ENCODE measurements at regions not wholly inside any gene's neighbourhood (a gene's known extent, or its start where the extent isn't known, plus 50 kb on each side); places are given as distances from the start of the nearest gene placed in this dataset.

GRCh38 chr11:10637731-10638151 lies 55.8 kb downstream of the IRAG1 start:
- Histone ChIP-seq H3K36me3 (no peaks in the 10 kb centered on the region), H3K27ac (peak overlapping the region in 1 of 4 donors; percentile 66), H3K9me3 (no peaks in the 10 kb centered on the region), H3K27me3 (no peaks in the 10 kb centered on the region), H3K4me3 (no peak overlapping the region), H3K4me1 (peaks cover 0 to 28% (median 10%) of the 10 kb centered on the region in 4 donors)
- no peak for TF ChIP-seq POLR2A (IDR thresholded peaks at IDR 0.05)
- no peak for TF ChIP-seq CTCF (IDR thresholded peaks at IDR 0.05)
- DNase-seq: peak in 1 of 3 donors; percentile 37

- Histone ChIP-seq H3K4me3 (no peak overlapping the region), H3K36me3 (peaks cover 0 to 2% (median 0%) of the 10 kb centered on the region in 3 donors), H3K27ac (no peak overlapping the region), H3K4me1 (peaks cover 0 to 6% (median 0%) of the 10 kb centered on the region in 4 donors), H3K27me3 (no peaks in the 10 kb centered on the region), H3K9me3 (no peaks in the 10 kb centered on the region)
- TF ChIP-seq POLR2A (IDR thresholded peaks at IDR 0.05) (no peak), CTCF (IDR thresholded peaks at IDR 0.05) (no peak)
- DNase-seq: no peak
These were observed 59.1 kb downstream of the IRAG1 start for GRCh38 chr11:10634407-10634806.

- H3K4me3 ChIP-seq: no peak overlapping the region
- peaks cover 0 to 8% (median 0%) of the 10 kb centered on the region in 4 donors for H3K4me1 ChIP-seq
- TF ChIP-seq CTCF (IDR thresholded peaks at IDR 0.05) (no peak), POLR2A (IDR thresholded peaks at IDR 0.05) (no peak)
- peaks cover 0 to 4% (median 0%) of the 10 kb centered on the region in 3 donors for H3K36me3 ChIP-seq
- no peak for DNase-seq
- H3K9me3 ChIP-seq: no peaks in the 10 kb centered on the region
- H3K27ac ChIP-seq: no peak overlapping the region
- H3K27me3 ChIP-seq: no peaks in the 10 kb centered on the region
These were observed 60.3 kb downstream of the IRAG1 start for GRCh38 chr11:10633261-10633660.

- Histone ChIP-seq H3K4me1 (peaks cover 0 to 9% (median 0%) of the 10 kb centered on the region in 4 donors), H3K36me3 (peaks cover 0 to 4% (median 0%) of the 10 kb centered on the region in 3 donors), H3K27ac (no peak overlapping the region), H3K27me3 (no peaks in the 10 kb centered on the region), H3K9me3 (no peaks in the 10 kb centered on the region), H3K4me3 (no peak overlapping the region)
- DNase-seq: no peak
- TF ChIP-seq CTCF (IDR thresholded peaks at IDR 0.05): no peak
- TF ChIP-seq POLR2A (IDR thresholded peaks at IDR 0.05): no peak
These were observed 61.1 kb downstream of the IRAG1 start for GRCh38 chr11:10632483-10632882.

GRCh38 chr11:10631761-10632160 lies 61.8 kb downstream of the IRAG1 start:
- Histone ChIP-seq H3K4me3 (no peak overlapping the region), H3K9me3 (no peaks in the 10 kb centered on the region), H3K36me3 (peaks cover 0 to 4% (median 0%) of the 10 kb centered on the region in 3 donors), H3K27ac (no peak overlapping the region), H3K27me3 (no peaks in the 10 kb centered on the region), H3K4me1 (peaks cover 0 to 9% (median 0%) of the 10 kb centered on the region in 4 donors)
- no peak for TF ChIP-seq CTCF (IDR thresholded peaks at IDR 0.05)
- DNase-seq: no peak

All from Peyer's patch (tissue), 4 donors.